Fibroblast of villous mesenchyme (primary cell): ENCODE measurements at regions not wholly inside any gene's neighbourhood (a gene's known extent, or its start where the extent isn't known, plus 50 kb on each side); places are given as distances from the start of the nearest gene placed in this dataset.
A peak's percentile ranks its signal among the peaks of the same experiment; 100 is the strongest.

Source experiments
- DNase-seq: peaks from one replicate; pipeline ENCODE4 v3.0.0-alpha.2; 2010; ENCODE audit warnings: low read depth
- H3K4me3 ChIP-seq: 2 replicates; pipeline ENCODE4 v1.5.1; 2011; ENCODE audit warnings: low read depth, mild to moderate bottlenecking, low read length
- TF ChIP-seq, protein P1 (sequence below): IDR thresholded peaks from 2 replicates; pipeline ENCODE4 v1.5.1; 2012; ENCODE audit warnings: low read depth, mild to moderate bottlenecking, low read length; ENCODE audit not compliant: insufficient read depth

DNA sequence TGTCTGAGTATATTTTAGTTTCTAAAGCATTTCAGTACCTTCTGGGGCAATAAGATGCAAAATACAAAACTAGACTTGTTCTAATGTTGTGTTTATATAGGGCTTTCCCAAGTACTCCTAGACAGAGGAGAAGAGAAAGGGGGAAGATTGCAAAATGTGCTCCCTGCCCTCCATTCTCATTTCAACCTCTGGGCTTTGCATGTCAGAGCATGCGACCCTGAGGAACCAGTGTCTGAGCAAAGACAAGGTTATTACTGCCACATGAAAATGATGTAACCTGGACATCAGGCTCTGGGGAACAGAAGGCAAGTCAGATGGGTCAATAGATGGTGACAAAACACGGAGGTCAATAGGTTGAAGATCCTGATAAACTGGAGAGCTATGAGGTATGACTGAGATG lies 253.5 kb upstream of the TCF21 start:
- no peak overlapping the region for H3K4me3 ChIP-seq
- TF ChIP-seq, protein P1, sequence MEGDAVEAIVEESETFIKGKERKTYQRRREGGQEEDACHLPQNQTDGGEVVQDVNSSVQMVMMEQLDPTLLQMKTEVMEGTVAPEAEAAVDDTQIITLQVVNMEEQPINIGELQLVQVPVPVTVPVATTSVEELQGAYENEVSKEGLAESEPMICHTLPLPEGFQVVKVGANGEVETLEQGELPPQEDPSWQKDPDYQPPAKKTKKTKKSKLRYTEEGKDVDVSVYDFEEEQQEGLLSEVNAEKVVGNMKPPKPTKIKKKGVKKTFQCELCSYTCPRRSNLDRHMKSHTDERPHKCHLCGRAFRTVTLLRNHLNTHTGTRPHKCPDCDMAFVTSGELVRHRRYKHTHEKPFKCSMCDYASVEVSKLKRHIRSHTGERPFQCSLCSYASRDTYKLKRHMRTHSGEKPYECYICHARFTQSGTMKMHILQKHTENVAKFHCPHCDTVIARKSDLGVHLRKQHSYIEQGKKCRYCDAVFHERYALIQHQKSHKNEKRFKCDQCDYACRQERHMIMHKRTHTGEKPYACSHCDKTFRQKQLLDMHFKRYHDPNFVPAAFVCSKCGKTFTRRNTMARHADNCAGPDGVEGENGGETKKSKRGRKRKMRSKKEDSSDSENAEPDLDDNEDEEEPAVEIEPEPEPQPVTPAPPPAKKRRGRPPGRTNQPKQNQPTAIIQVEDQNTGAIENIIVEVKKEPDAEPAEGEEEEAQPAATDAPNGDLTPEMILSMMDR: no peak
- DNase-seq: no peak

DNA sequence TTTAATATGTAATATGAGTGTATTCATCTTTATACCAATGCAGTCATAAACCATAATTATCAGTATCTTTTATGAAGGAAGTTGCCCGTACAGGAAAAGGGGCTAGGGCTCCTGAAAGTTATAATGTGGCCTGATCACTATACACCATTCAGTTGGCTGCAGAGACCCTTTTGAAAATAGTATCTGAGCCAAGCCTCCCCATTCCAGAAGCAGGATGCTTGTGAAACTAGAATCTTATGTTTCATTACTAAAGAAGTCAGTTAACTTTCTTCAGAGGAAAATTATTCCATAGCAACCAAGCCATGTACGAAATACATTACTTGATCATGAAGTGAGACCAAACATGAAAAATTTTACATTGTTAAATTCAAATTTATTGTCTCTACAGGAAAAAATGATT lies 251.5 kb upstream of the TCF21 start:
- DNase-seq: peak; percentile 21
- no peak overlapping the region for H3K4me3 ChIP-seq
- TF ChIP-seq, protein P1: no peak

DNA sequence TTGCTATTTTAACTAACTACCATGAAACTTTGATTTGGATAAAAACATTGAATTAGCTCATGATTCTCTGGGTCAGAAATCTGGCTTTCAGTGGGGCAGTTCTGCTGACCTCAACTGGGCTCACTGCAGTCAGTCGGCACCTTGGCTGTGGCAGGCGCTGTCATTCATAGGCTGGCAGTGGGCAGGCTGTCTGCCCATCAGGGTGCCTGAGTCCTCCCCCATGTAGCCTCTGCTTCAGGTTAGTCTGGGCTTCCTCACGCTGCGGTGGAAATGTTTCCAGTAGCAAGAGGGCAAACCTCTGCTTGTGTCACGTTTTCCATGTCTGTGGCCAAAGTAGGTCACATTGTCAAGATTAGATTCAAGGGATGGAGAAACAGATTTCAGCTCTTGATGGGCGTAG lies 251.0 kb upstream of the TCF21 start:
- no peak overlapping the region for H3K4me3 ChIP-seq
- TF ChIP-seq, protein P1: no peak
- DNase-seq: no peak

- TF ChIP-seq, protein P1: no peak
- peak; percentile 53 for DNase-seq
- no peak overlapping the region for H3K4me3 ChIP-seq
Observed at GRCh38 chr6:133641104-133641503, 247.8 kb upstream of the TCF21 start.

GRCh38 chr6:133644548-133644891 lies 244.4 kb upstream of the TCF21 start:
- TF ChIP-seq, protein P1: no peak
- no peak overlapping the region for H3K4me3 ChIP-seq
- DNase-seq: no peak

DNA sequence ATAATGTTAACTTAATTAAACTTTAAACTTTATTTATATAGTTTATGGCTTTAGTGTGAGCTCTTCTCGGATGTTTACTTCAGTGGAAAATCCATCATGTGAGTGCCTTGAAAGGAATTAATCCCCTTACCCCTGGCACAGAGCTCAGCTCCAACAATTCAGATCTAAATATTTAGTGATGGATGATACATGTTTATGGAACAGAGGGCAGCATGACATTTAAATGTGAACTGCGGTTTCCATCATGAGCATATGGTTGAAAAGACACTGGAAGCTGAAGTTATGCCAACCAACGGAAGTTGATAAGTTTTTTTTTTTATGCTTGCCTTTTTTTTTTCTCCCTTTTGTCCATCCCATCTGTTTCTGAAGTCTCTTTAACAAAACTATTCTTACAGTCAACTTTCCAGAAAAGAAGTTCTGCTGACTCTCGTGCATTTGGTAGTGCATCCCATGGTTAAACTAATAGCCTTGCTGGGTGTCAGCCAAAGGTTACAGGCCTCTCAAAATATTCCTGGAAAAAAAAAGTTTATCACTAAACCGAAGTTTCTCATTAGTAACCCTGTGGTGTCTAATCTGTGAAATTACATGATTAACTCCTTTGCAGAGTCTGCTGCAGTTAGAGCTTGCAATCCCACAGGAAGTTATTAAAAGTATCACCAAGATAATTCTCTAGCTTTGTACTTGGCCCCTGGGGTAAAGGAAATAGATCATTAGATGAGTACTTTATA lies 243.9 kb upstream of the TCF21 start:
- DNase-seq: peak; percentile 94
- TF ChIP-seq, protein P1: no peak
- no peak overlapping the region for H3K4me3 ChIP-seq
